GM12873 (cell line): ENCODE measurements at regions not wholly inside any gene's neighbourhood (a gene's known extent, or its start where the extent isn't known, plus 50 kb on each side); places are given as distances from the start of the nearest gene placed in this dataset.

ENCODE experiments used
- CTCF ChIP-seq: IDR thresholded peaks from 2 replicates; pipeline ENCODE4 v1.5.1; 2012; ENCODE audit warnings: low read depth, mild to moderate bottlenecking, moderate library complexity, low read length, control low read depth; ENCODE audit not compliant: insufficient read depth; ENCODE audit errors: missing control alignments

- TF ChIP-seq CTCF: no peak
Observed at GRCh38 chr1:232405781-232406180, 224.2 kb downstream of the SIPA1L2 start.

GRCh38 chr1:232404981-232405731 lies 224.8 kb downstream of the SIPA1L2 start:
- no peak for TF ChIP-seq CTCF

GRCh38 chr1:232404227-232404626 lies 225.7 kb downstream of the SIPA1L2 start:
- TF ChIP-seq CTCF: no peak

DNA sequence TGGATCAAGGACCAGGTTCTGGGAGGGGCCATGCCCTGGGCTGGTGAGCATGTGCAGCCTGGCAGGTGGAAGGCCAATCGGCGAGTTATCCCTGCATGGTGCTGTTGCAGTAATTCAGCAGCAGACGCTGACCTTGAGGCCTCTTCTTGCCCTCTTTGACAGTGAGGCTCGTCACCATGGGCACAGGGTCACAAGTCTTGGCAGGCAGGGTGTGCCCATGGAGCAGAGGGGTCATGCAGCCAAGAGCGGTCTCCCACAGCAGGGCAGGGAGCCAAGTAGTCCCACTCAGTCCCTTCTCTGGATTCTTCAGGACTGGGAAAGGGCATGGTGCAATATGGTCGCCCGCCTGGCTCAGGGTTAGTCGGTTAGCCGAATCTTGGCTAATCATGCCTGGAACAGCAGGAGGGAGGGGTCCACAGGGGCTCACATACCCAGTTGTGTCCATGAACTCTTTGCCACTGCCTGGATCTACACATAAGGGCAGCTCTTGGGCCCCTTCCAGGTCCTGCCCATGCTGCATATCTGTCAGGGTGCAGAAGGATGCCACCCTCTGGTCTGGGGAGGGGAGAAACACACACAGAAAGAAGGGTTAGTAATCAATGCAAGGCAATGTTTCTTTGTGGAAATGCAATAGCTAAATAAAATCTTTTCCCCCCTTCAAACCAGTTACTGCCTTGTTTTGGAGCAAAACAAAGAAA lies 226.8 kb downstream of the SIPA1L2 start:
- TF ChIP-seq CTCF: no peak

DNA sequence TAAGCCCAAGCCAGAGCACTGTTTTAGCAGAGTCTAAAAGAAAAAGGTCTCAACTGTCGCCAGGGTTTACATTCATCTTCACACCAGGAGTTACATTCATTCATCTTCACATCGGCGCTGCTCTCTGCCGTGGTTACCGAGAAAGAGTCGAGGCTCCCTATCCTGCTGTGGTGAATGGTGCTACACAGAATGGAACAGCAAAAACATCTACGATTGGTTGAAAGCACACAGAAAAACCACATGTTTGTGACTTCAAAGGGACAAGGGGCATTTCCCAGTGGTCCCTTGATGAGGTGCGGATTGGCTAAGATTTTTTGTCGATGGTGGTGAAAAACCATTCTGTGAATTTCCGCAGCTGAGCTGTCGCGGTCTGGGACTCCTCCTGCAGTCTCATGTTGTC lies 231.1 kb downstream of the SIPA1L2 start:
- TF ChIP-seq CTCF: no peak

- TF ChIP-seq CTCF: no peak
Observed at GRCh38 chr1:232393444-232394146, 236.3 kb downstream of the SIPA1L2 start.

- TF ChIP-seq CTCF: no peak
Observed at GRCh38 chr1:232393010-232393409, 236.9 kb downstream of the SIPA1L2 start.
